ENCODE measurements at regions not wholly inside any gene's neighbourhood (a gene's known extent, or its start where the extent isn't known, plus 50 kb on each side); places are given as distances from the start of the nearest gene placed in this dataset.

- TF ChIP-seq ATF3 (IDR thresholded peaks at IDR 0.05), result no peak
- no peak for TF ChIP-seq FOSL1 (IDR thresholded peaks at IDR 0.05; ENCODE audit: low read depth)
- TF ChIP-seq POLR2AphosphoS5 (IDR thresholded peaks at IDR 0.05; ENCODE audit: low read depth, low read length), result no peak
These were observed 53.3 kb upstream of the ATP10B start (continued) for GRCh38 chr5:160905285-160905684.

GRCh38 chr5:160904591-160904990 is 52.6 kb upstream of the ATP10B start:
- Histone ChIP-seq H3K79me2 (ENCODE audit: insufficient read depth, low read length) (no peaks in the 10 kb centered on the region), H3K36me3 (ENCODE audit: control insufficient read depth in 1 of 2, insufficient read depth in 2 of 2, low read length in 2 of 2) (no peaks in the 10 kb centered on the region), H3K27me3 (ENCODE audit: insufficient read depth, low read length) (no peaks in the 10 kb centered on the region), H4K20me1 (ENCODE audit: insufficient read depth) (no peaks in the 10 kb centered on the region), H3K9me3 (ENCODE audit: control insufficient read depth in 1 of 2, insufficient read depth in 1 of 2, low read depth in 1 of 2, low read length in 2 of 2) (no peaks in the 10 kb centered on the region), H3K27ac (ENCODE audit: low read depth, low read length) (no peak overlapping the region), H3K4me3 (replicated peaks in 1 of 2; ENCODE audit: low read depth in 1 of 2, low read length in 2 of 2) (no peak overlapping the region), H3K4me1 (ENCODE audit: control insufficient read depth in 1 of 2, insufficient read depth in 2 of 2, low read length in 2 of 2) (no peaks in the 10 kb centered on the region), H2AFZ (ENCODE audit: low read depth, low read length, poor library complexity, severe bottlenecking) (no peak overlapping the region), H3K9me2 (ENCODE audit: insufficient read depth) (no peaks in the 10 kb centered on the region), H3K4me2 (ENCODE audit: low read length) (no peak overlapping the region), H3K9ac (ENCODE audit: low read length) (no peak overlapping the region)
- ChIA-PET CTCF (no interaction called here), RAD21 (ENCODE audit: low non-redundant PET in 1 of 2, low total read pairs in 2 of 2, uncharacterized antibody in 2 of 2, unreplicated experiment in 2 of 2) (no interaction called here), POLR2A (no interaction called here)
- TF ChIP-seq SRF (IDR thresholded peaks at IDR 0.05; ENCODE audit: low read depth), result no peak
- TF ChIP-seq CTCF (IDR thresholded peaks at IDR 0.05 in 2 of 3, conservative IDR thresholded peaks at IDR 0.05 in 1 of 3; ENCODE audit: borderline replicate concordance in 1 of 3, insufficient read depth in 1 of 3, low read depth in 2 of 3, low read length in 2 of 3), result no peak
- TF ChIP-seq ZFX (IDR thresholded peaks at IDR 0.05), result no peak
- no peak for TF ChIP-seq FOSL1 (IDR thresholded peaks at IDR 0.05; ENCODE audit: low read depth)
- no peak for TF ChIP-seq POLR2AphosphoS5 (IDR thresholded peaks at IDR 0.05; ENCODE audit: low read depth, low read length)
- TF ChIP-seq ATF3 (IDR thresholded peaks at IDR 0.05), result no peak
- TF ChIP-seq ZBTB33 (IDR thresholded peaks at IDR 0.05; ENCODE audit: extremely low read depth, insufficient replicate concordance, low read length), result no peak
- TF ChIP-seq SP1 (IDR thresholded peaks at IDR 0.05; ENCODE audit: low read depth), result no peak
- no peak for TF ChIP-seq JUND (IDR thresholded peaks at IDR 0.05)
- TF ChIP-seq RAD21 (IDR thresholded peaks at IDR 0.05; ENCODE audit: low read depth), result no peak
- TF ChIP-seq REST (IDR thresholded peaks at IDR 0.05; ENCODE audit: low read depth), result no peak
- no peak for TF ChIP-seq MAX (IDR thresholded peaks at IDR 0.05)
- TF ChIP-seq CEBPB (IDR thresholded peaks at IDR 0.05; ENCODE audit: low read depth), result no peak
- TF ChIP-seq YY1 (IDR thresholded peaks at IDR 0.05; ENCODE audit: extremely low read depth, insufficient replicate concordance, low read depth, low read length), result no peak
- TF ChIP-seq CBX3 (IDR thresholded peaks at IDR 0.05; ENCODE audit: low read depth), result no peak
- no peak for TF ChIP-seq EZH2 (IDR thresholded peaks at IDR 0.05)
- no peak for TF ChIP-seq EGR1 (IDR thresholded peaks at IDR 0.05; ENCODE audit: low read depth)
- intact Hi-C loops (cut with micrococcal nuclease), result no loop called here
- no TSS peak for BruUV-seq (replicated peaks)
- ATAC-seq, result no peak
- no peak for DNase-seq (ENCODE audit: low read depth, low spot score)

Data from HCT116 (cell line).